Smooth muscle cell of the brain vasculature (primary cell): ENCODE measurements at regions not wholly inside any gene's neighbourhood (a gene's known extent, or its start where the extent isn't known, plus 50 kb on each side); places are given as distances from the start of the nearest gene placed in this dataset.

ENCODE experiments used
- DNase-seq: peaks from one replicate; pipeline ENCODE4 v3.0.0-alpha.2; 2012; ENCODE audit warnings: low read depth, low spot score

DNA sequence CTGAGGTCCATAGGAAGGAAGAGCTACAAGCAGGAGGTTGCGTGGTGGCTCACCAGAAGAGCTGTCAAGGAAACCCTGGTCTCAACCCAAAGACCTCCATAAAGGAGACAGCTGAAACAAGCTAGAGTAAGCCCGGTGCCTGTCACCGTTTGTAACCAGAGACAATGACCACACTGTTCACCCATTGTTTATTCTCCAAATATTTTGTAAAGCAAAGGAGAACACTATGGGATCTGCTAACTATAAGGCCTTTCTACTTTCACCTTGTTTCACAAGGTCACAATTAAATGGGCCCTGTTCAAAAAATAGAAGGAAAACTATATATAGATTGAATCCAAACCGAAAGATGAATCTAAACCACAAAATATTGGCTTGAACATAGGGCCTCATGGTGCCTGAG is 128.9 kb upstream of the TPRG1 start:
- DNase-seq: no peak

DNA sequence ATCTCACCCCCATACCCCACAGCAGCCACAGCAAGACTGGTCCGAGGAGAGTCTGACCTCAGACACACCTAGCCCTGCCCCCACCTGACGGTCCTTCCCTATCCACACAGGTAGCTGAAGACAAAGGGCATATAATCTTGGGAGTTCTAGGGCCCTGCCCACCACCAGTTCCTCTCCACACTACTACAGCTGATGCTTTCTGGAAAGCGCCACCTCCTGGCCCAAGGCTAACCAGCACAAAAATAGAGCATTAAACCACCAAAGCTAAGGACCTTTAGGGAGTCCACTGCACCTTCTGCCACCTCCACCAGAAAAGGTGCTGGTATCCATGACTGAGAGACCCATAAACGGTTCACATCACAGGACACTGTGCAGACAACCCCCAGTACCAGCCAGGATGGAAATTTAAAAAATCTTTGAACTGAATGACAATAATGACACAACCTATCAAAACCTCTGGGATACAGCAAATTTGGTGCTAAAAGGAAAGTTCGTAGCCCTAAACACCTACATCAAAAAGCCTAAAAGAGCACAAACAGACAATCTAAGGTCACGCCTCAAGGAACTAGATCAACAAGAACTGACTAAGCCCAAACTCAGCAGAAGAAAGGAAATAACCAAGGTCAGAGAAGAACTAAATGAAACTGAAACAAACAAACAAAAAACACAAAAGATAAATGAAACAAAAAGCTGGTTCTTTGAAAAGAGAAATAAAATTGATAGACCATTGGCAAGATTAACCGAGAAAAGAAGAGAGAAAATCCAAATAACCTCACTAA is 122.1 kb upstream of the TPRG1 start:
- DNase-seq: no peak

DNA sequence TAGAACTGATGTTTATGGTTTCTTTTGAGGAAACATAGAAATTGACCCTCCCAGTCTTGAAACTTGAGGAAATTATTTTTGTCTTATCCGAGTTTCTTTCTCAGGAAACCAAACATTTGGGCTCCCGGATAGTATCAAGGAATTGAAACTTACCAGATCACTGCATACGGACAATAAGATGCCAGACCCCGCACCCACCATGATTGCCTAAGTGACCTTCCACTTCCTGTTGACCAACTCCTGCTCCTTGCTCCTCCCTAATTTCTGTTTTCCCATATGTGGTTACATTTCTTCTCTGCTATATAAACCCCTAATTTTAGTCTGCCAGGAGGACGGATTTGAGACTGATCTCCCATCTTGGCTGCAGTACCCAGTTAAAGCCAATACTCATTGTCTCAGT is 118.4 kb upstream of the TPRG1 start:
- no peak for DNase-seq

DNA sequence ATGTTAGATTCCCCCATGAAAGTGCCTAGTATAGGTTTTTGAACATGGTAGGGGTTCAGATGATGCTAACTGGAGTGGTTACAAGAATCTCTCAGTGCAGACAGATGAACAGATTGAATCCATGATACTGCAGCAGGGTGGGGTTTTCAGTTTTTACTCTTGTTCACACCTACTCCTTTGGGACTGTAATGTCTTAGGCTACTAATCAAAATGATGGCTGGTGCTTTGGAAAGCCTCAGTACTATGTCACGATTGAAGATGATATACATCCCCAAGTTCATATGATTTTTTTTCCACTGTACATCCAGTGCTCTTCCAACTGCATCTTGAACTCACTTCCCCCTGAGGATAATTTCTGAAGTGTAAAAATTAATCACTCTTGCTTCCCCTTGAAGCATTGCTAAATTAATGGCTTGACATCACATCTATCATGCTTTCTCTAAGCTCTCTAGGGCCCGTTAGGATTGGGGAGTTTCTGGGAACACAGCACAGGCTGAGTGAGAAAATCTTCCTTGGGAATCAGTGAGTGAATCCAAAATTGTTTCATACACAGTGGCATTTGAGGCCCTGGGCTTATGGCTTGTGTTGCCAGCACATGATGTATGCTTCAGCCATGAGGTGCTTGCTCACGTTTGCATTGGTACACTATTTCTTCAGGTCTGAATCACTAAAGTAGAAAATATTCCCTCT is 115.0 kb upstream of the TPRG1 start:
- DNase-seq: no peak

DNA sequence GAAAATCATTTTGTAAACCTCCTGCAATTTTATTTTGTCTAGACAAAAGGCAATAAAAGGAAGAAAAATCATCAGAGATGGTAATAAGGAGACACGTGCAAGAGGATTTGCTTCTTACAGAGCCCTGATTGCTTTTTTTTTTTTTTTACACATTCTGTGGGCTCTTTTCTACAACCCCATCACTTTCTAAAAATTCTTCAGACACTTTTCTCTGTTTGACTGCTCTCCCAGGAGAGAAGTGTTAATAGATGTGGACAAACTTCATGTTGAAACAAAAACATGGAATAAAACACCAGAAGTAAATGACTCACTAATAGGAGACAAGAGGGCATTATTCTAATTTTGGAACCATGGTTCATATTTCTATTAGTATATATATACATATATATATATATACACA is 114.4 kb upstream of the TPRG1 start:
- DNase-seq: no peak

DNA sequence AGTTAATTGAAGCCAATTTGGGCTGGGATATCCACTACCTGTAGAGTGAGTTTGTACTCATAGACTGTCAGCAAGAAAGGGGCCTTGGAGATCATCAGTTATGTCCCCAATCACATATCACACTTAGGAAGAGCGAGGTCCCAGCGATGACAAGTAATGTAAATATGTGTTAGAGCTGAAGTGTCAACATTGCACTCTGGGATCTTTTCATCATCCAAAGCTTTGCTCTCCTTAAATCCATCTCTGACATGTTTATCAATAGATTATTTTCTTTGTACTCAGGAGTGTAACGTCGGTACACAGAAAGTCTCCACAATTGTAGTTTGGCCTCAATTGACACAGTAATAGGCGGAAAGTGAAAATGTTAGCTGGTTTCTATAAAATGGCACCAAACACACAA is 113.7 kb upstream of the TPRG1 start:
- DNase-seq: no peak

DNA sequence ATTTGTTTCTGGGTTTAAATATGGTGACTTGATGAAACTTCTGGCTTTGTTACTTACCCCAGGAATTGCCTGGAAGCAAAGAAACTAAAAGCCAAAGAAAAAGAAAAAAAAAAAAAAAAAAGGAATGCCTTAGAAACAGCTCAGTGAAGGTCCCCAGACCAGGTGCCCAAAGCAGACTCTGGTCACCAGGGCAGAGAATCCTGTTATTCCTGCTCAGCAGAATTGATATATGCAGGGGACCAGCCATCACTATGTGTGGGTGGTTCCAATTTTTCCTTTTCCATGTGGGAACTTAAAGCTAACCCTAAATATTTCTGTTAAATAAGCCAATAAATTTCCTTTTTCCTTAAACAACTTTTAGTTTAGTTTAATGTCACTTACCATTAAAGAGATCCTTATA is 100.8 kb upstream of the TPRG1 start:
- no peak for DNase-seq

DNA sequence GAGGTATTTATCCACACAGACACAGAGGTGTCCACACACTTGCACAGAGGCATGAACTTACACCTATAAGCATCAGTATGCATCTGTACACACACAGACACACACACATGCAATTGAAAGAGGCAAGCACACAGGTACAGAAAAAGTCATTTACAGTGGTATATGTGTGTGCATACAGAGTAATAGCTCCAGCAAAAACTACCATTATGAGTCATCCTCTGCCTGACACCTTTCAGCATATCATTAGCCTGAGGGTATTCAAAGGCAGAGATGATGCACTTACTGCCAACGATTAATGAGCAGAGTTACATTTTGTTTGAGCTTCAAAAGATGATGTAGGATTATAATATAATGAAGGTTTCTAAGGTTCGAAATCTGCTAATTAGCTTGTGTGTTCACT is 100.3 kb upstream of the TPRG1 start:
- DNase-seq: no peak

DNA sequence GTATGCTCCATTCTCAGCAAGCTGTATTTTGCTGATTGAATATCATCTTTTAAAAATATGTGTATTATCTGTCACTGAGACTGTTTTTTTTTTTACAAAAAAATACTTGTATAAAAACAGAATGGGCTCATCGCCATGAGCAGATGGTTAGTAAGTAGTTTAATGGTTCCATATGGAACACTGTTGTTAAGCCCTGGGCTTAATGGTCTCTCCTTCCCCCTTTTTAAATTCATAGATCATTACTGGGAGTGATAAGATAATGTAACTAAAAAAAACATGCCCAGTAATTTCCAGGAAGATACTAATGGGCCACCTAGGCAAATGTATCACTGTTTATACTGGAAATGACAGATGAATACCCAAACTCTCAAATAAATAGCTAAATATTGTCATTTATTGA is 95.3 kb upstream of the TPRG1 start:
- DNase-seq: no peak

DNA sequence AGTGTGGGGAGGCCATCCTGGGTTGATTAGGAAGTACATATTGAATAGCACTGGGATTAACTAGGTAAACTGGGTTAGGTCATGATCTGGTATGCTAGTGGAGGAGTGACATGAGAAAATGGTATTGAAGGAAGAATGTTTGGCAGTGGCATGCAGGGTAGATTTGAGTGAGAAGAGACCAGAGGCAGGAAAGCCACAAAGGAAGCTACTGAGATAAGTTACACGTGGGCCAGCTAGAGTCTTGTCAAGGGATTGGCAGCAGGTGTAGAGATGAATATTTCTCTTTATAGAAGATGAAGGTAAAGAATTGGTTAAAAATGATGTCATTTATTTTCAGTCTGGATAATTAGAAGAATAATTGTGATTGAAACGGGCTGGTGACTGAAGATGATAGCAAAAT is 91.0 kb upstream of the TPRG1 start:
- no peak for DNase-seq

DNA sequence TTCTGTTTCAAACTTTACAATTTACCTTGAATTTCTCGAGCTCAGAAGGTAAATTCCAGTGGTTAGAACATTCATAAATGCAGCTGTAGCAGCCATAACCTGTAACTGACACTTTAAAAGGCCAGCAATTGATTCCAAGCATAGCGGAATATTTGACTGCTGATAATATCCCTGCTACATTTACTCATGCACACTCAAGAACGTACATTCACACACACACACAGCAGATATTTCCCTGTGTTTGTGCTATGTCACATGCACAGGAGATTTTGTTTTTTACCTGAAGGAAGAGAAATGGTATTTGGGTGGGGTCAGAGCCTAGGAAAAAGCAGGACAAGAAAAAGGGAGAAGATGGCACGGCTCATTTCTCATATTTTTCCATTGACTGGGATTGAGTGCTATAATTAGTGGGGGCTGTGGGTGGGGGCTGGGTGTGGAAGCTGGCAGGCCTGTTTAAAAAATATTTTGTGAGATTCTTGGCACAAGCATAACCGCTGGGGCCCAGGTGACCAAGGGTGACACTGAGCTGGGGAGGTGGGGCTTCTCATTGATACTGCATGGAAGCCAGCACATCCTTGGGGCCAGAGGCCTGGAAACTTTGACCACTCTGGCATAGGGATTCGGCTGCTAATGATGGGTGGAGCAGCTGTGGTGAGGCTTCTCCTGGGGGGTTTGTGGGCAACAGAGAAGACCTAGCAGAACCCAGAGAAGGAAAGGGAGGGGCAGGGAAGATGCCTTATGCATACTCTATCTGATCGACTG is 88.9 kb upstream of the TPRG1 start:
- DNase-seq: no peak

DNA sequence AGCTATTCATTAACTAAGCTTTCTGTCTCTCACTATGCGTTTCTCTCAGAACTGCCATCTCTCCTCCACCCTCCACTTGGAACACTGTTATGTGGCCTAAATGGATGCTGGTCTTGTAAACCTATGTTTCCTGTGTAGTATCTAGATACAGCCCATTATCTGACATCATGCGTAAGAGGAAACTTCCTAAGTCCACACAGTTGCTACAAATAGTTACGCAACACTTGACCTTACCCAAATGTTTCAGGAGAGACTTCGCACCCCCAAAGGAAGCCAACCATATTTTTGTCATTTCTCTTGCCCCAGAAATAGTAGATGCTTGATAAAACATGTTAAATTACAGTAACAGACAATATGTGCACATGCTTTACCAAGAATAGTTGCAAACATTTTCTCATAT is 87.2 kb upstream of the TPRG1 start:
- DNase-seq: no peak

DNA sequence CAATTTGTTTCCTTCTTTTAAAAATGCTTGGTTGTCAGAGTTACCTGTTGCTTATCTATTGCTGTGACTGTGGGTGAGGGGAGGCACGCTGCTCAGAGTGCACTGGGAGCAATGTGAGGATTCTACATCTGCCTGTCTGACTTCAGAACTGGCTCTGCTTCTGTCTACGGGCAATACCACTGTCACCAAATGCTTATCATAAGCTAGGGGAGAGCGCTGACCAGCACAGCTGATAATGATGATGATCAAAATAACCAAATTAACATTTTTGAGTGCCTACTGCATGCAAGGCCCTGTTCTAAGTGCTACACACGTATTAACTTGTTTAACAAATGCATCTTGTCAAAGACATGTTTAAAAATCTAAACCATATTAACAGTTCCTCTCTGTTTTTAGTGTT is 79.2 kb upstream of the TPRG1 start:
- no peak for DNase-seq

DNA sequence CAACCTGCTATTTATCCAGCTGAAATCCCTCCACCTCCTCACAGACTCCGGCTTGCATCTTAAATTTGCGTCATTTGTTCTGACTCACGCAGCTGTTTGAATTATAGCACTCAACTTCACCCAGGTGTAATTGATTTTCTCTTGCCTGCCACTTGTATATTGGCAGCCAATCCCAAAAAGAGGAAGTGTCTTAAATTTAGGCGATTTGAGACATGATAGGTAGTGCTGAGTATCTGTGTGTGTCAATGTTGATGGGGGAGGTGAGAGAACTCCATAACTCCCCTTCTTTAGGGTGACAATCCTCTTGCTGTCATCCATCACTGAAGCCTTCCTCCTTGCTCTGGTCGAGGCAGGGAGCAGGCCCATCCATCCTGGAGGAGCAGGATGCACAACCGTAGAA is 77.2 kb upstream of the TPRG1 start:
- DNase-seq: no peak

DNA sequence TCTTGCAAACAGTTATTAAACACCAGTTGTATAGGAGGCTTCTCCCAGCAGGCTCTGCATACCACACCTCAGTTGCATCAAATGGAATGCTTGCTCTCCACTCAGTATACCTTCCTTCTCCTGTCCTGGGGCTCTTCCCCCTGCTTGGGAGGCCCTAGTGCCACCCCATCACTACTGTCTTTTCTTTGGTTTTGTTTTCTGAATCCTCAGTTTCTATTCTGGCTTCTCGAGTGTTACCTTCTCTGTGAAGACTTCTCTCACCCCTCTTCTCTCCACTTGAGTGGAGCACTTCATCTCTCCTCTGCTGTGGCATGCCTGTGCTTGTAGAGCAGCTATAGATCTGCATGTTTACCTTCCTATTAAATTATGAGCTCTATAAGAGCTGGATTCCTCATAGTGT is 75.7 kb upstream of the TPRG1 start:
- DNase-seq: no peak

DNA sequence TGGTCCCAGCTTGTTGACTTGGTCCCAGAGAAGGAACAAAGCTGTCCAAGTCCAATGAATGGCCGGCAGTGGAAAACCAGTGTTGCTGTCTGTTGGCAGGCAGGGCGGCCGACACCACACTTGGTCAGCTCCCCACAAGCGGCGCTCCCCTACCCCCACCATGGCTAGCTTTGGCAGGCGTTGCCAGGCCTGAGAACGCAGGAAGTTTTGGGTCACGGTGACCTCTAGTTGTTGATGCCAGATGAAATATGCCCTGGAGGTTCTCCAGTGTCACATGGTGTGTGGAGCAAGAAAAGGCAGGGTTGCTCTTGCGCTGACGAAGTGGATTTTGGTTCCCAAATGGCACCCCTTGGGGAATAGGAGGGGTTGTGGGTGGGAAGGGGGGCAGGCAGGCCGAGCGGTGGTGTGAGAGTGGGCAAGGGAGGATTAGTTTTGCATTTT is 72.7 kb upstream of the TPRG1 start:
- no peak for DNase-seq

DNA sequence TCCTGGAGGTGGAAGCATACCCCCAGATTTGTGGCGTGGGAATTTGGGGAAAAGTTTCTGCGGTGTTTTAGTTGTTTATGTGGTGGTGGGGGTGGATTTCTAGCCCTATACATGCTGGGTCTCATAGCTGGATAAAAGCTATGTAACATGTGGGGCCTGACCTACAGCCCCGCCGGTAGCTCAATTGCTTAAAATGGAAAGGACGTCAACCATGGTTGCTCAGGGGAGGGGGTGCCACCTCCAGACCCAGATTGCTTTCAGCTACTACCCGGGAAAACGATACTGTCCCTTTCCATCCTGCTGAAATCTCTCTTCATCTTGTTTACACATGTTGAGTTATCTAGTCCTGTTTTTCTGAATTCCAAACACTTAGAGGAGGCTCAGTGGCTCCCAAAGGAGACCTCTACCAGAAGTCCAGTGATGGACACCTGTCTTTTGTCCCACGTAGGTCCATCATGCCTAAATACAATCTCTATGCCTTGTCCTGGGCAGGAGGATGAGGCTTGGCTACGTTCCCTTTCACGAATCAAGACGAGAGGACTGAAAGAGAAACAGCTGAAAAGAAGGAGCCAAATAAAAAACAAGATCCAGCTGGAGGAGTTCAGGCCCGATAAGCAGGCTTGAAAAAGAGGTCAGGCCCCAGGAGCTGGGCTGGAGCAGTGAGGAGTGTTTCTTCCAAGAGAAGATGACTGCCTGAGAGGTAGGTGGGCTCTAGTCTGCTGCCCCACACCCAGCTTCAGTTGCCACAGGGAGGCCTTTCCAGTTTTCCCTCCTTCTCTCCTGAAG is 72.1 kb upstream of the TPRG1 start:
- DNase-seq: no peak

DNA sequence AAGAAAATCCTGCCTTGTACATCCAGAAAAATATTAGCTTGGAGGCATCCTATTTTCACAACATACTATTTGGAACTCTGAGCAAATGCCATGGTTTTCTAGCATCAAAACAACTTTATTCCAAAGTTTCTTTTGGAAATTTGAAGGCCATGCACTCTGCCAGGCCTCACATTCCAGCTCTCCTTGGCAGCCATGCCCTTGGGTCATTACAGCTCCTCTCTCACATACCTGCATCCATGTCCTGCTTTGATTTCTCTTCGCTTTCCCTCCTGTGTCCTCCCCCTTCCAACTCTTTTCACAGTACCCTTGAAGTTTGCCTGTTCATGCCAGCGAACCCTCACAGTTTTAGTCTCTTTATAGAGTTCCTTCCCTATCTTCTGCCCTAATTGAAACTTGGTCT is 70.9 kb upstream of the TPRG1 start:
- no peak for DNase-seq

DNA sequence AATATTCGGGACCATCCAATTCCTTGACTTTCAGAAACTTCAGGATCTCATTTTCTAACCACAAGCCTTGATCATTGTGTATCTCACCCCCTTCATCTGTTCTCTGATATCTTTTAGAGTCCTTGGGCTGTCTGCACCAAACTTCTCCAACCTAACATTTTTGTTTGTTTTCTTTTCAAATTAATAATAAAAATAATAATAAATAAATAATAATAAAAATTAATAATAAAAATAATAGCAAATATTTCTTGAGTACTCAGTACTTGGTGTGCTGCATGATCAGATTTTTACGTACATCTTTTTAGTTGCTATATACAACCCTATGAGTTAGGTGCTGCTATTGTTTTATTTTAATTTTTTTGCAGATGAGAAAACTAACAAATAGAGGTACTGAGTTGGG is 70.2 kb upstream of the TPRG1 start:
- no peak for DNase-seq

DNA sequence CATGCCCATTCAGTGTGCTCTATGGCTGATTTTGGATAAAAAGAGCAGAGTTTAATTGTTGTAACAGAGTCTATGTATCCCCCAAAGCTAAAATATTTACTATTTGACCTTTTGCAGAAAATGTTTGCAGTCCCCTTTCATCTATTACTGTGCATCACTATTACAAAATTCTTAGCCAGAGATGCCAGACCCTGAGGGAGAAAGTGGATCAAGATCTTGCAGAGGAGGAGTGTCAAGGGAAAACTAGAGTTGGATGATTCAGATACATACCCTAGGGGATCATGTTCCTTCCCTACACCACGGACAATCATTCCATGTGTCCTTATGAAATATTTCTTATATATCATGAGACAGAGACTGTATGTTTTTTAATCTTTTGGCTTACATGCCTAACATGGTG is 68.6 kb upstream of the TPRG1 start:
- no peak for DNase-seq

DNA sequence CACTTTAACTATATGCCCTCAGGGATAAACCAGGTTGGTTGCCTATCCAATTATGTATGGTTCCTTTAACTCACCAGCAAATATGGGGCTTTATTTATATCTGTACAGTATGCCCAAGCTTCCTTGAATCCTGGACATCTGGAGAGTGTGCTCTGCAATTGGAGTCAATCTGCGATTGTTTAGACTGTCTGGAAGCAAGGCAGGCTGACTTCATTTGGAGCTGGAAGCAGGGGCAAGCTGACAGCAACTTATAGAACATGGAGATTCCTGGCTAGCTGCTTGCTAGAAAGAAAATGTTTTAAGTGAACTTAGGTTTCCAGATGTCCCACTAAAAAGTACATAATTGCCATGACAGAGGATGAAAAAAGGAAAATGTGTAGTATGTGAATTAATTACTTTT is 63.7 kb upstream of the TPRG1 start:
- DNase-seq: no peak

DNA sequence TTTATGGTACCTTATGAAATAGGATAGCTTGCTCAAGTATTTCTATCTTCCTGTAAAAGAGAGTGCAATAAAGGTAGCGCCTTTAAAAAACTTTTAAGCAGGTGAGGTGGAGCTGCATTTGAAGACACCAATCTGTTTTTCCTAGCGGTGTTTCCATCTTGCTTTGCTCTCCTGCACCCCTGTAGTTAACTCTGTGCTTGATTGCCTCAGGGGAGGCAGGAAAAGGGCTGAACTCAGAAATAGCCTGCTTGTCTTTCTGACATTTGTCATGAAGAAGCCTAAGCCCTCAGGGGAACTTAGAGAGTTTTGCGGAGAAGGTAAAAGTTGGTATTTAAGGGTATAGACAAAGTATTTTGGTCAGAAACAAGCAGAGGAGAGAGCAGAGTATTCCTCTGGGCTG is 63.0 kb upstream of the TPRG1 start:
- DNase-seq: no peak
